HG03571 (cell line): ENCODE measurements at regions not wholly inside any gene's neighbourhood (a gene's known extent, or its start where the extent isn't known, plus 50 kb on each side); places are given as distances from the start of the nearest gene placed in this dataset.
"Not testable (repeated sequence)": the region's sequence is repeated elsewhere in the genome, so short reads cannot be mapped to it uniquely, and the experiment has no call there.

ENCODE experiments used
- ATAC-seq: cut with Tn5 transposase; IDR thresholded peaks from one replicate; pipeline ENCODE4 v1.9.1; 2021; ENCODE audit not compliant: unreplicated experiment

DNA sequence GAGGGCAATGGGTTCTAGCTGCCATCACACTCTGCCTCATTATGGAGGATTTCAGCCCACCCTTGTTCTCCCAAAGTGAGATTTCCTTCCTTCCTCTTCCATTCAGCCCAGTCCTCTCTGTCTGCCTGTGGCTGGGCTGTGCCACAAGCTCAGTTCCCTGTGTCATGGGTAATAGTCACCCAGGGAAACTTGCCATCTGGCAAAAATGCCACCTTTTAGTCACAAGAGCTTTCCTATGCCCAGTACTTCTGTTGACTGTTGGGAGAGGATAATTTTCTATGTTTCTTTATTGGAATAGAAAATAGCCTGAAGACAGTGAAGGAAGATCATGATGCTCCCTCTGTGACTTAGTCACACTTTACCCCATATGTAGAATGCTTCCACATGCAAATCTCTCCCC lies 71.4 kb downstream of the TLR4 start:
- no peak for ATAC-seq

DNA sequence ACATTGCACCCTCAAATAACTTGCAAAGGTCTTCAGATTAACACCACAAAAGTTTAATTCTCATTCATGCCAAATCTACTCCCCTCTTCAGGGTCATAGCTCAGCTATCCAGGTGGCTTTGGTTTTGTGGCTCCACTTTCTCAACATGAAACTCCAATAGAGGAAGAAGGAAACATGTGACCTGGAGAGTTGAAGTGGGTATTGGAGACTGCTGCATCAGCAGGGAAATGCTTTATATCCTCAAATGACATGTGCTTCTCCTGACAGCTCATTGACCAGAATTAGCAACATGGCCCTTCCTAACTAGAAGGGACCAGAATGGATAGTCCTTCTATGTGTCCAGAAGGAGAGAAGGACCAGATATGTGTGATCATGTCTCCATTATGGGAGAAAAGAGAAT lies 73.6 kb downstream of the TLR4 start:
- no peak for ATAC-seq

- ATAC-seq = no peak
These were observed 75.6 kb downstream of the TLR4 start for GRCh38 chr9:117779760-117780159.

DNA sequence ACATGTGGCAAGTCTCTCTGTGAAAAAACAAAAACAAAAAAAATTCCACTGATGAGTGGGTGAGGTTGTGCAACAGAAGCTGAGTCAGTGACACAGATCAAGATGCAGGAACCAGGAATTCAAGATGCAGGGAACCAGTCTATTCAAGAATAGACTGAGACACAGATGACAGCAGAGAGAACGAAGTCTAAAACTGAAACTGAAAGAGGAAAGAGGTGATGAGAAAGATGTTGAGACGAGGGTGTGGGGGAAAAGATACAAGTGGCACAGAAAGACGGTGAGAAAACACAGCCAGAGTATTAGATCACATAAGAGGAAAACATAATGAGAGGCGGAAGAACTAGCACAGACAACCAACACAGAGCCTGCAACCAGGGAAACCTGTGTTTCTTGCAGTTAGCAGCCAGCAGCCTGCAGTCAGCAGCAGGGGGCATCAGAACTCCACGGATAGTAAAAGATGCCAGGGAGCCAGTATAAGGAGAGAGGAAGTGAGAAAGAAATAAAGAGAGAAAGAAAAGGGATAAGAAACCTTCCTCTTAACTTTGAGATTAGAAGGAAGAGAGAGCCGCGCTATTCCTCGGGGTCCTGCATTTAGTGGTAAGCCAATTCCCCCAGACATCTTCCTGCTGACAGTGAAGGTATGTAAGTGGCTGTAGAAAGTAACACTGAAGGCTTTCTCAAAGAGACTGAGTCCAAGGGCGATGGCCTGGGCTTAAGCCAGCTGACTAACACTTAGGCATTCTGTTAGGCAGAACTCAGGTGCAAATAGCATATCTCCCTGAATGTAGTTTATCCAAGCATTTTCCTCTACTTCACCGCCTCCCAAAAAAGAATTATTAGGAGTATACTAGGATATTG lies 79.0 kb downstream of the TLR4 start:
- ATAC-seq = peak; percentile 73

- ATAC-seq = peak; percentile 87
These were observed 79.6 kb downstream of the TLR4 start for GRCh38 chr9:117783828-117784227.

GRCh38 chr9:117784996-117785395 lies 80.8 kb downstream of the TLR4 start:
- no peak for ATAC-seq

GRCh38 chr9:117787746-117788145 lies 83.5 kb downstream of the TLR4 start:
- no peak for ATAC-seq

DNA sequence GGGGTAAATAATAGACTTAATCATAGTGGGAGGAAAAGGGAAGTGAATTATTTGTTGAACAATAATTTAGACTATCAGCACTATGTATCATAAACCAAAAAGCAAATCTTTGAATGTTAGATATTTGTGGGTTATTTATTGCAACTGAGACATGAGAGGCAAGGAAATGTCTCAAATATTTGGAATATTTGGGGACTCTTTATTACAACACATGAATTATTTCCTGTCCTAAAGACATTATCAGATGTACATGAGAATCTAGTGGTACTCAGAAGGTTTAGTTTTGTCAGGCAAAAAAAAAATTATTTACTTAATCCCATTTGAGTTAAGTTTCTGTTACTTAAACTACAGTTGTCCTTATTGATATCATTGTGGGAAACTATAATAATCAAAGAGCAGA lies 91.1 kb downstream of the TLR4 start:
- ATAC-seq = no peak

DNA sequence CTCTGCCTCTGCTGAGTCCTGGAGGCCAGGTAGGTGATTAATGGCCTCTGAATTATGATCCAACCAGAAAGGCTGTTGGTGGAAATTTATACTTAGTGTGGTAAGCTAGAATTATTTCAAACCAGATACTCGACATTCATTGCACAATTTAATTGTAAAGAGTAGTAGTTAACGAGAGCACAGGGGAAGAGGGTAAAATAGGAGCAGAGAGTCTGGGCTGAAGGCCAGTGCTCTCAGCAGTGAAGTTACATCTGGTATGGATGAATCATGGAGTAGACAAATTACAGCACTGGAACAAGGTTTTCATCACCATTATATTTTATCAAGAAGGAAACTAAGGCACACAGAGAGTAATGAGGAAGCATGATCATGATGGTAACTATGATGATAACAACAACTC lies 92.5 kb downstream of the TLR4 start:
- ATAC-seq = no peak

DNA sequence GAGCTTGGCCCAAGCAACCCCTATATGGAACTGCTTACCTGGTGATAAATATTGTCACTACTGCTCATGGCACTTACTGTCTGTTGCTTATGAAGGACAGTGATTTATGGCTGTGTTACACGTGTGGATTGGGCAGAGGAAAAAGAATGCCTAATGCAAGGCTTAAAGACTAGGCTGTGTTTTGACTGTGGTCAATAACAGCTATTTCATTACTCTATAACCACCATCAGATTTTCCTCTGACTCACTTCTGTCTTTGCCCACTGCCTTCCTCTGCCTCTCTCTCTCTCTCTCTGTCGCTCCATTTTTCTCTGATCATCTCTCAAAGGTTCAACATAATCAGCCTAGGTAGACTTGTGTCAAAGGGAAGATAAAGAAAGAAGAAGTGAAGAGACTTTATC lies 96.2 kb downstream of the TLR4 start:
- no peak for ATAC-seq

- ATAC-seq = no peak
These were observed 105.5 kb downstream of the TLR4 start for GRCh38 chr9:117809751-117810150.

GRCh38 chr9:117815315-117815714 lies 111.1 kb downstream of the TLR4 start:
- peak; percentile 65 for ATAC-seq

DNA sequence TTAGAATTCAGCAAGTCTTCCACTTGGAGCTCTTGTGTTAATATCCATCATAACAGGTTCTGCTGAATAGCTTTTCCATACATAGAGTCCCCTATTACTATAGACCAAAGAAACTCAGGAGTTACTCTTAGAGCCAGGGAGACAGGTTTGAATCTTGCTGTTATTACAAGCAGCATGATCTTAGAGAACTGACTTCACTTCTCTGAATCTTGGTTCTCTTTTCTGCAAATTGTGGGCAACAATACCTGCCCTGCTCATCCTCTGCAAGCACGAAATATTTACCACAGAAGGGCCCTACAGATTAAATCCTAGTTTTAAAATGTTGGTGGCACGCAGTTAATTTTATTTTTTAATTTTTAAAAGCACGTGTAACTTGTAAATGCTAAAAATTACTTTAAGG lies 111.7 kb downstream of the TLR4 start:
- no peak for ATAC-seq

DNA sequence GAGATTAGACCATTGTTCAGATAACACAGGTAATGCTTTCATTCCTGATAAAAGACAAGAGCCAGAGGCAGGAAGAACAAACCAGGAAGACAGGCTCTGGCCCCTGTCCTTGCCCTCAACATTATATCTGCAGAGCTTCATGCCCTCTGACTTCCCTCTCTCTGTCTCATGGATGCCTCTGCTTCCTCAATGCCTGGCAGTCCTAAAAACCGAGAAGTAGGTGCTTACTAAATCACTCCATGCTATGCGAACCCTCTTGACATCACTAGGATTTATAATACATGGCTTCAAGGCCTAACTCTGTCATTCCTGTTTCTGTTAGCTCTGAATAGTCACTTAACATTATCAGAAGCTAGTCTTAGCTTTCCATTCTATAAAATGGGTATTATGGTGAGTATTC lies 117.8 kb downstream of the TLR4 start:
- no peak for ATAC-seq

GRCh38 chr9:117823576-117823975 lies 119.4 kb downstream of the TLR4 start:
- no peak for ATAC-seq

- ATAC-seq = peak; percentile 98
These were observed 121.6 kb downstream of the TLR4 start for GRCh38 chr9:117825609-117826347.

DNA sequence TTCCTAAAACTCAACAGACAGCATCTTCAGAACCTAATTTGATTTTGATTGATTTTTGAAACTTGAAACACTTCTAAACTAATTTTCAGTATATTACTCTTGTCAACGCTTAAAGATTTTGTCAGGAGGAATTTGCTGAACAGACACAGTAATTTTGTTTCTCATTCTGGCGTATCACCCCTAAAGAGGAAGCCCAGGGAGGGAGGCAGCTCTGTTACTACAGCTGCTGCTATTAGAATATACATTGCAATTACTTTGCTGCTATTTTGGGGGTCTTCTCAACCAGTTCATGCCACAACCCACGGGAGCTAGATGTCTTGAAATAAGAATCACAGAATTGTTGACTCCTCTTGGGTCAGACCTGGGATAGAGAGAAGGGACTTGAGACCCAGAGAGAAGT lies 122.6 kb downstream of the TLR4 start:
- no peak for ATAC-seq

DNA sequence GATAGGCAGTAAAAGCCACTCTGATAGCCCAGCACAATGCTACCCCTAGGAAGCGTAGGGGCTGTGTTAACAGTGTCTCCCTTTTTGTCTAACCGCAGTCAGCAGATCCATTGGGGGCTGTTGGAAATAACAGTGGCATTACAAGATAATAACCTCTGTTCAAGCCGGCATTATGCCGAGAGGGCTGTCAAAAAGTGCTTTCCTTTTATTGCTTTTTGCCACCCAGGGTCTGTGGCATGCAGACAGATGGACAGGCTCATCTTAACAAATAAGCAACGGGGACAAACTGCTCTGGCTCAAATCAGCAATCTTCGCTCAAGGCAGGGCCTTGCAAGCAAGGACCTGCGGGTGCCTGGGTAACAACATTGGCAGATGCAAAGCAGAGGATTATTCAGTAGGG lies 123.3 kb downstream of the TLR4 start:
- ATAC-seq = no peak

GRCh38 chr9:117828466-117828865 lies 124.3 kb downstream of the TLR4 start:
- ATAC-seq = no peak

- peak; percentile 83 for ATAC-seq
These were observed 131.6 kb downstream of the TLR4 start for GRCh38 chr9:117835798-117836197.

DNA sequence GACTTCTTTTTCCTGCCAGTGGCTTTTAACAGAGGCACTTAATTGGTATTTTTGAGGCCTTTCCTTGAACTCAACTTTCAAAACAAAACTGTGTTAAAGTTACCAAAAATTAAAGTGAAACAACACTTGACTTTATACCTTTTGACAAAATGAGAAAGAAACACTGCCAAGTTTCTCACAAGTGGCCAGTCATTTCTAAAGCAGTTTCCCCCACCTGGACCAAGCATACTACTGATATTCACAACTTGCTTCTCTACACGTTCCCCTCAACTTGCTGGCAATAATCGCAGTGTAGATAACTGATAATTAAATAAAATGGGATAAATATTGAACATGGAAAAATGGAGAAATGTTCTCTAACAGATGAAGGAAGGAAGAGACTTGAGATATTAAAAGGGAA lies 135.7 kb downstream of the TLR4 start:
- ATAC-seq = no peak

DNA sequence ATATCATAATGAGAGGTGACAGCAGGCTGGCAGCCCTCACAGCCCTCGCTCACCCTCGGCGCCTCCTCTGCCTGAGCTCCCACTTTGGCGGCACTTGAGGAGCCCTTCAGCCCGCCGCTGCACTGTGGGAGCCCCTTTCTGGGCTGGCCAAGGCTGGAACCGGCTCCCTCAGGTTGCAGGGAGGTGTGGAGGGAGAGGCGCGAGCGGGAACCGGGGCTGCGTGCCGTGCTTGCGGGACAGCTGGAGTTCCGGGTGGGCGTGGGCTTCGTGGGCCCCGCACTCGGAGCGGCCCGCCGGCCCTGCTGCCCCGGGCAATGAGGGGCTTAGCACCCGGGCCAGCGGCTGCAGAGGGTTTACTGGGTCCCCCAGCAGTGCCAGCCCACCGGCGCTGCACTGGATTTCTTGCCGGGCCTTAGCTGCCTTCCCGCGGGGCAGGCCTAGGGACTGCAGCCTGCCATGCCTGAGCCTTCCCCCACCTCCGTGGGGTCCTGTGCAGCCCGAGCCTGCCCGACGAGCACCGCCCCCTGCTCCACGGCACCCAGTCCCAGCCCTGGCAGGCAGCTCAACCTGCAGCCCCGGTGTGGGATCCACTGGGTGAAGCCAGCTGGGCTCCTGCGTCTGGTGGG lies 147.7 kb downstream of the TLR4 start:
- not testable (repeated sequence) for ATAC-seq
